GM04503 (cell line): ENCODE measurements at regions not wholly inside any gene's neighbourhood (a gene's known extent, or its start where the extent isn't known, plus 50 kb on each side); places are given as distances from the start of the nearest gene placed in this dataset.
"Not testable (repeated sequence)": the region's sequence is repeated elsewhere in the genome, so short reads cannot be mapped to it uniquely, and the experiment has no call there.

ENCODE experiments used
- DNase-seq: peaks from one replicate; pipeline ENCODE4 v3.0.0-alpha.2; 2012; ENCODE audit warnings: low read depth

GRCh38 chr2:11993749-11994148 lies 247.3 kb downstream of the LPIN1 start:
- no peak for DNase-seq

DNA sequence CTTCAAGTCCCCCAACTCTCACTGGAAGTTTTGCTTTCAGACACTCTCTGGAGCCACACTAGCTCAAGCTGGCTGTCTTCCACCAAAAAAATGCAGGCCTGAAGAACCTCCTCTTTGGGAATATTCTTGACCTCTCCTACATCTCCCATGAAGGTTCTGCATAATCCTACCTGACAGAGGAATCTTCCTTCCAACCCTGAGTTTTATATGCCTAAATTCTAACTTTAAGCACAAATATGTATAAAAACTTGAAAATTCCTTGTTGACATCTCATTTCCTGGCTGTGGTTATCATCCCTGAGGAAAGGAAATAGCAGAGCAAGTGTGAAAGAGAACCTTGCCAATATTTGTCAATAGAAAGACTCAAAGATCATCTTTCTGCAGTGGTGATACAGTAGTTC lies 249.0 kb downstream of the LPIN1 start:
- peak; percentile 32 for DNase-seq

- DNase-seq = peak; percentile 34
These were observed 250.2 kb downstream of the LPIN1 start for GRCh38 chr2:11996618-11997017.

DNA sequence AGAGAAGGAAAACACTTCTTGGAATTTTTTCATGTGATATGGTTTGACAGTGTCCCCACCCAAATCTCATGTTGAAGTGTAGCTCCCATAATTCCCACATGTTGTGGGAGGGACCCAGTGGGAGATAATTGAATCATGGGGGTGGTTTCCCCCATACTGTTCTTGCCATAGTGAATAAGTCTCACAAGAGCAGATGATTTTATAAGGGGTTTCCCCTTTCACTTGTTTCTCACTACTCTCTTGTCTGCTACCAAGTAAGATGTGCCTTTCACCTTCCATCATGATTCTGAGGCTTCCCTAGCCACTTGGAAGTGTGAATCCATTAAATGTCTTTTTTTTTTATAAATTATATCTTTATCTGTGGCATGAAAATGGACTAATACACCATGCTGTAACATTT lies 250.7 kb downstream of the LPIN1 start:
- no peak for DNase-seq

GRCh38 chr2:11998218-11998617 lies 251.8 kb downstream of the LPIN1 start:
- DNase-seq = peak; percentile 27

GRCh38 chr2:11998626-11999378 lies 252.4 kb downstream of the LPIN1 start:
- peak; percentile 23 for DNase-seq

- DNase-seq = no peak
These were observed 255.2 kb downstream of the LPIN1 start for GRCh38 chr2:12001621-12002020.

DNA sequence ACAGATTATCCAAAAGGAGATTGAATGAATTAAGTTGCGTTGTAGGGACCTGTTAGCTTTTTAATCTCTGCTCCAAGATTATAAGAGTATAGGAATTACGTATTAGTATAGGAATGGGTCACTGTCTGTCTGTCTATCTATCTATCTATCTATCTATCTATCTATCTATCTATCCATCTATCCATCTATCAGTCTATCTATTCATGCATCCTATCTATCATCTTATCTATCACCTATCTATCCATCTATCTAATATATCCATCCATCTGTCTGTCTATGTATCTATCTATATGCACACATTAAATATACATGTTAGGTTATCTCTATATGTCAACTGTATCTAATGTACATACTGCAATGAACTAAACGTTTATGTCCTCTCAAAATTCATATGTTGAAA lies 255.8 kb downstream of the LPIN1 start:
- DNase-seq = no peak

- DNase-seq = no peak
These were observed 258.3 kb downstream of the LPIN1 start for GRCh38 chr2:12004713-12005112.

- DNase-seq = no peak
These were observed 259.7 kb downstream of the LPIN1 start for GRCh38 chr2:12005886-12006681.

DNA sequence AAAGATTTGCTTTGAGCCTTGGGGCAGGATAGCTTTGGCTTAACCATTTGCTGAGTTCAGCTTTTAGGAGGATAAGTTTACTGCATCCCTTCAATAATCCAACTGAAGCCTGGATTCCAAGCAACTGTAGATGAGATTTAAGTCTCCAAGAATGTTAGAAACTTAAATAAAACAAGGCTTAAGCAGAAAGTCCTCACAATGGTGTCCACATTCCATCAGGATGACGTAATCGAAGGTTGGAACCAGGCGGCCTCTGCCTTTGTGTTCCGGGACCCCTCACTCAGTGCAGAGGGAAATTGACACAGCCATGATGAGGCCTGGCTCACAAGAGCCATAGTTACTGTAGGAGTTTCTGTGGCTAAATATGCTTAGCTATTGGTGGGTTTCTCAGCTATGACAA lies 260.4 kb downstream of the LPIN1 start:
- DNase-seq = no peak

GRCh38 chr2:12007282-12007681 lies 260.9 kb downstream of the LPIN1 start:
- DNase-seq = no peak

DNA sequence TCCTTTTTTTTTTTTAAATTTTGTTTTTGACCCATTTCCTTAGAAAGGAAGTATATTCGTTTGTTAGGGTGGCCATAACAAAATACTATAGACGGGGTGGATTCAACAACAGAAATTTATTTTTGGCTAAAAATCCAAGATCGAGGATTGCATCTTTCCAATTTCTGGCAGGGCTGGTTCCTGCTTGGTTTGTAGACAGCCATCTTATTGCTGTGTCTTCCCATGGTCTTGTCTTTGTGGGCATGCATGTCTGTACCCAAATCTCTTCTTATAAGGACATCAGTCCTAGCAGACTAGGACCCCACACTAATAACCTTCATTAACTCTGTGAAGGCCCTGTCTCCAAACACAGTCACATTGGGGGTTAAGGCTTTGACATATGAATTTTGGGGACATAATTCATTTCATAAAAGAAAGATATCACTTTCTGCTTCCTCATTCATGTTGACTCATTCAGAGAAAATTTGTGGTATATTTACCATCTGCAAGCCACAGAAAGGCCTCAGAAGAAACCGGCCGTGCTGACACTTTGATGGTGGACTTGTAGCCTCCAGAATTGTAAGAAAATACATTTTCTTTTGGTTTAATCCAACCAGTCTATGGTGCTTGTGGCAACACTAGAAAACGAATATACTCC lies 262.1 kb downstream of the LPIN1 start:
- DNase-seq = no peak

DNA sequence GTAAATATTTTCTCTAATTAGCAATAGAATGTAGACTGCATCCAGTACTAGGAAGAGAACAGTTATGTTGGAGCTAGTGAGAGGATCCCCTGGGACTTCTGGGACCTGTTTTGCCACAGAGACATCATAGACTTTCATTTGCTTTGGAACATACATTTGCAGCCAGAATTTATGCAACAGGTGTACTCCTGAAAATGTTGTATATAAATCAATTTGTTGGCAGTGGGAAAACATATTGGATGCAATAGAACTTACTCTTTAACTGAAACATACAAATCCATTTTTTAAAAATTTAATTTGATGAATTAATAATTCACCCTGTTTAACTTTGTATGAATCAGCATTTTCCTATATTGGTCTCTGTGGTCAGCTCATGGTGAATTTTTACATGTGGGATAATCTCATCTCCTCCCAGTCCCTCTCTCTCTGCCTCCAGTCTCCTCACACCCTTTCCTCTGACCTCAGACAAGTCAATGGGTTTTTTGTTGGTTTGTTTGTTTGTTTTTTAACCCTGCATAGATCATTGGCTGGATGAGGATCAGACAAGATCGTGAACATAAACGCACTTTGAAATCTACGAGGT lies 263.0 kb downstream of the LPIN1 start:
- no peak for DNase-seq

GRCh38 chr2:12010059-12010458 lies 263.6 kb downstream of the LPIN1 start:
- DNase-seq = no peak

GRCh38 chr2:12010779-12011178 lies 264.3 kb downstream of the LPIN1 start:
- DNase-seq = no peak

GRCh38 chr2:12014088-12014960 lies 267.9 kb downstream of the LPIN1 start:
- DNase-seq = peak; percentile 79

- DNase-seq = no peak
These were observed 271.2 kb downstream of the LPIN1 start for GRCh38 chr2:12017499-12018157.

DNA sequence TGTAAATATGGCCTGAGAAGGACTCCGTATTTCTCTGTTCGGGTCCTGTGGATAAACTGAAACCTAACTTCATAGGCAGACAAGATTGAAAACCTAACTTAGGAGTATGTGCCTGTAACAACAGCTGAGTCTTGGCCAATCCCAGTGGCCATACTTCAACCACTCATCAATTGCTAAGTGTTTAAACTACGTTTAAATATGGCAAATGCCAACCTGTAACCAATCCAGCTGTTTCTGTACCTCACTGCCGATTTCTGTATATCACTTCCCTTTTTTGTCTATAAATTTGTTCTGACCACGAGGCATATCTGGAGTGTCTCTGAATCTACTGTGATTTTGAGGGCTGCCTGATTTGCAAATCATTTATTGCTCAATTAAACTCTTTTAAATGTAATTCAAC lies 272.3 kb downstream of the LPIN1 start:
- not testable (repeated sequence) for DNase-seq

- DNase-seq = no peak
These were observed 274.5 kb downstream of the LPIN1 start for GRCh38 chr2:12020833-12021469.
